ENCODE measurements at regions not wholly inside any gene's neighbourhood (a gene's known extent, or its start where the extent isn't known, plus 50 kb on each side); places are given as distances from the start of the nearest gene placed in this dataset.

- TF ChIP-seq POLR2A (IDR thresholded peaks at IDR 0.05; ENCODE audit: low read depth, low read length), result no peak
- TF ChIP-seq RFX5 (IDR thresholded peaks at IDR 0.05; ENCODE audit: low read depth, low read length), result no peak
- TF ChIP-seq SMC3 (IDR thresholded peaks at IDR 0.05; ENCODE audit: low read depth, low read length), result no peak
- TF ChIP-seq ELK1 (IDR thresholded peaks at IDR 0.05; ENCODE audit: borderline replicate concordance, low read depth, low read length), result no peak
Observed at GRCh38 chr6:120736740-120737139, 597.5 kb downstream of the TBC1D32 start.

Data from IMR-90 (cell line).